Hematopoietic multipotent progenitor cell treated with erythropoietin and hydrocortisone succinate and interleukin-3 and kit ligand, for 6 days (in vitro differentiated cells): ENCODE measurements at regions not wholly inside any gene's neighbourhood (a gene's known extent, or its start where the extent isn't known, plus 50 kb on each side); places are given as distances from the start of the nearest gene placed in this dataset.
A peak's percentile ranks its signal among the peaks of the same experiment; 100 is the strongest.

Source experiments
- DNase-seq: peaks from one replicate; pipeline ENCODE4 v3.0.0-alpha.2; 2015

DNA sequence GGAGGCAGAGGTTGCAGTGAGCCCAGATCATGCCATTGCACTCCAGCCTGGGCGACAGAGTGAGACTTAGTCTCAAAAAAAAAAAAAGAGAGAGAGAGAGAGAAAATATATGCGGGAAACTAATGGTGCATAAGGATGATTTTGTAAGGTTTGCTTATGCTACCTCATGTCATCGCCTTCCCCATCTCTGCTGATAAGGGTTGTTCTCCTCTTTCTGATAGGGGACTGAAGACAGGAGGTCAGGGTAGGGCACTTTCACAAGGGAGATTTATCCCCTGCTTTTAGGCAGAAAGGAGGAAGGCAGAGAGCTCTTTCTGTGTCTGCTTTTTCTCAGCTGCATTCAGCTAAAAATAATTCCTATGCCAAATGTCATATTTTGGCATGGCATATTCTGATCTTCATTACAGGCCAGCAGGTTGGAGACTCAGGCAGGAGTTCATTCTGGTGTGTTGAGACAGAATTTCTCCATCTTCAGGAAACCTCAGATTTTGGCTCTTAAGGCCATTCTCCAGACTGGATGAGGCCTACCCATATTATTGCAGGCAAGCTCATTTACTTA, 220.2 kb downstream of the AUH start:
- peak; percentile 15 for DNase-seq

DNA sequence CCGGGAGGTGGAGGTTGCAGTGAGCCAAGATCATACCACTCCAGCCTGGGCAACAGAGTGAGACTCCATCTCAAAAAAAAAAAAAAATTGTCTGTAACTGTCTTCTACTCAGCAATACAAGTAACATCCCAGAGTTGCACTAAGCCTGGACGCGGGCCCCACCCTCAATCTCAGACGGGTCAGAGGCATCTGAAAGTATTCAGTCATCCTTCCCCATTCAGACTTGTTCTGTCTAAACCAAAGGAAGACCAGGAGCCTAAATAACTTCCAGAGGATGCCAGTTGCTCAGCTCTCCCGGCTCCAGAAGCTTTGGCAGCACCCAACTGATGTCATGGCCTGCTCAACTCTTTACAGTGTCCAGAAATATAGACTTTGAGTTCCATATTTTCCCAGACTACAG, 218.6 kb downstream of the AUH start:
- DNase-seq, result no peak

DNA sequence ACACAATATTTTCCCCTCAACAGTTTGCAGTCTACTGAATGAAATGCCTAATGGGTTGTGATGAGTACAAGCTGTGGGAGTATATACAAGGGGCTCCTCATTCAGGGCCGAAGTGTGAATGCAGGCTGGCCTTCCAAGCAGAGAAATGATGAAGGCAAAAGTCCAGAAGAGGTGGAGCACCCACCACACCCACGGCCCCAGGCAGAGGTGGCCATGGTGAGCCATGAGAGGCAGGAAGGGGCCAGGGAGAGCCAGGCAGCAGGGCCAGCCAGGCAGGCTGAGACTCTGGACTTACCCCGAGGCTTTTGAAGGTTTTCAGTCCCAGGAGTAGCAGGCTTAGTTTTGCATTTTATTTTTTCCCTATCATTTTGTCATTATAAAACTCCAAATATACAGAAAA, 218.1 kb downstream of the AUH start:
- no peak for DNase-seq

GRCh38 chr9:91144769-91145168, 216.9 kb downstream of the AUH start:
- DNase-seq, result no peak

DNA sequence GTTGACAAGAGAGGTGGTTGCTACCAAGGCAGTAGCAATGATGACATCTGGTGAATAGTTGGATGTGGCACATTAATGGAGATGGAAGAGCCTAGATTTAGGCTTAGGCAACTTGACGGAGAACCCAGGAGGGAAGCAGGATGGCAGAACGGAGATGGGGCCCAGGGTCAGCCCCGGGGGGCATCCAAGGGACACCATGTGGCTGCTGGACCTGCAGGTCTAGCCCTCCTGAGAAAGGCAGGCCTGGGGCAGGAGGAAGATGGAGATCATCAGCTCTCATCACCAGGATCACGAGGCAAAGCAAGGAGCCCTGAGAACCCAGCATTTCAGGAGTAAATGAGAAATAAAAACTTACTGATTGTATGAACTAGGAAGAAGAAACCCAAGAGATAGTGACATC, 216.2 kb downstream of the AUH start:
- no peak for DNase-seq

DNA sequence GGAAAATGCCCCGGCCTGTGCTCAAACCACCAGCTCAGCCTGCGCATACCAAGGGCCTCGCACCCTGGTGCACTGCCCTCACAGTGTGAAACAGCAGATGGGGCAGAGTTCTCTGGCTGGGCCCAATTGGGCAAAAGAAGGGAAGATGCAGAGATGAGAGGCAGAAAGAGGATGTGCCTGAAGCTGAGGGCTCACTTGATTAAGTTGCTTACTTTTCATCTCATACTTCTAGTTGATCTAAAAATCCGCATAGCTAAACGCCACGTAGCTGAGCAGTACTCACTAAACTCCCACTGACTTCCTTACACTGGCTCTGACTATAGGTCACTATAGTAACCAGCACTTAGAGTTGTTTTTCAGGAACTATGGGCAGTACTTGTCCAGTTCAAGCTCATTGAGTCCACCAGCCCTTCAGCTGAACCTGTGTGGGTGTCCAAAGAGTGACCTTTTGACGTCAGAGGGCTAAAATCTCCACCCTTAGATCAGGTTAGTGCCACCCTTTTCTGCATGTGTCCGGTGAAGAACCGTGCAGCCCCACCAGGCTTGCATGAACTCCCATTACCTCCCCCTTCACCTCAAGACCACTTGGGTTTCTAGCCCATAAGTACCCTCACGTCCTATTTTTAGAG, 215.2 kb downstream of the AUH start:
- DNase-seq, result no peak

- DNase-seq, result no peak
Measured at GRCh38 chr9:91147079-91147708, 214.5 kb downstream of the AUH start.

DNA sequence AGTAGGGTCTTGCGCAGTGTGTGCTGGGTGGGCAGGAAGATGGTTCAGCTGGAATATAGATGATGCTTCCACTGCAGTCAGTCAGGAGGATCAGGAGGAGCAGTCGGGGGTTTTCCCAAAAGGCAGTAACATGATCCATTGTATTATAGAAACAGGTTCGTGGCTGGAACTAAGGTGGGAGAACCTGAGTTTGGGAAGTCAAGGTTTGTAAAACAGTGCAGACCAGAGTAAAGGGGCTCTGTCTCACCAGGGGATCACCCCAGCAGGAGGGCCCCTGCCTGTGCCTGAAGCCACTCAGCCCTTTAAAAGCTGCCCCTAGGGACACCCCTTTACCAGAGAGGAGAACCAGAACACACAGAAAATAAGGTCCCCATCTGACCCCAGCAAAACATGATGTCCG, 213.4 kb downstream of the AUH start:
- DNase-seq, result no peak

GRCh38 chr9:91150273-91150997, 211.3 kb downstream of the AUH start:
- DNase-seq, result no peak

- DNase-seq, result peak; percentile 82
Measured at GRCh38 chr9:91150998-91151717, 210.6 kb downstream of the AUH start.

DNA sequence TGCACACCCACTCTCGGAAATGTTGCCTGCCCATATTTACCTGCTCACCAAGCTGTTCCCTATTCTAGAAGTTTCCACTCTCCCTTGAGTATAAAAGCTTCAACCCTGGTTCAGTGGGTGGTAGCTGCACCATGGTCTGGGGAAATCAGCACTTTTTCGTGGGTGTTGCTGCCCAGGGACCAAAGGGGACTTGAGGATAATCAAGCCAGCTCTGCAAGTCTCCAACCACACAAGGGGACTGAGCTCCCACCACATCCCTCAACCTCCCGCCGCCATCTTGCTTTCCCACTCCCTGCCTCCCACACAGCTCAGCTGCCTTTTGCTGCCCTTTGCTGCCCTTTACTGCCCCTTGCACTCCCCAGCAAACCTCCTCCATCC, 210.0 kb downstream of the AUH start:
- DNase-seq, result no peak

- no peak for DNase-seq
Measured at GRCh38 chr9:91154686-91155085, 207.0 kb downstream of the AUH start.

GRCh38 chr9:91155181-91155580, 206.5 kb downstream of the AUH start:
- no peak for DNase-seq

- DNase-seq, result no peak
Measured at GRCh38 chr9:91155746-91156376, 205.9 kb downstream of the AUH start.

GRCh38 chr9:91156451-91157234, 205.1 kb downstream of the AUH start:
- no peak for DNase-seq

GRCh38 chr9:91157883-91158282, 203.8 kb downstream of the AUH start:
- no peak for DNase-seq

GRCh38 chr9:91158286-91158685, 203.4 kb downstream of the AUH start:
- DNase-seq, result no peak

GRCh38 chr9:91158946-91159345, 202.8 kb downstream of the AUH start:
- DNase-seq, result no peak

GRCh38 chr9:91159664-91160121, 202.0 kb downstream of the AUH start:
- no peak for DNase-seq

DNA sequence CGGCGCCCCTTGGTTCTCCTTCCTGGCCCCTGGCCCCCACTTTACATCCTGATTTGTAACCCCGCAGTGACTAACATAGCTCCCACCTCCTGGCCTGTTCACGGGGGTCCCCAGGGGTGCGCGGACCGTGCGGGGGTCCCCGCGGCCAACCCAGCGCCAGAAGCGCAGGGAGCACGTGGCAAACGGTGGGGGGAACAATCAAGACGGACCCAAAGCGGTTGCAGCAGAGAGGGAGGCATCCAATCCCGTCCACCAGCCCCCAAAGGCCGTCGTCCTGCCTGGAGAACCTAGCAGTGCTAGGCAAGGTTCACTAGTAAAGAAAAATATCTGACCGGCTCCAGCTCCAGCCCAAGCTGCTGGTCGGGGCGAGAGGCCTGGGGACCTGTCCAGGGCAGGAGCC, 201.5 kb downstream of the AUH start:
- no peak for DNase-seq

GRCh38 chr9:91160599-91161464, 200.9 kb downstream of the AUH start:
- no peak for DNase-seq
